Right lobe of liver (tissue), 6 donors: ENCODE measurements at regions not wholly inside any gene's neighbourhood (a gene's known extent, or its start where the extent isn't known, plus 50 kb on each side); places are given as distances from the start of the nearest gene placed in this dataset.

Experiments
- ATAC-seq, 4 donors: fragments of 200-7000 bp; cut with Tn5 transposase; one replicate each; pipeline ENCODE4 v1.9.1; 2020; ENCODE audit warnings: mild to moderate bottlenecking in 4 of 4, moderate library complexity in 4 of 4
- DNase-seq, 3 donors: peaks; one replicate each; pipeline ENCODE4 v3.0.0-alpha.2; 2020
- H3K27ac ChIP-seq, 3 donors: fragments of 200-600 bp; one replicate each; pipeline ENCODE4 v1.8.0; 2022
- H3K27me3 ChIP-seq, 2 donors: fragments of 200-600 bp; one replicate each; pipeline ENCODE4 v1.8.0; 2022
- H3K36me3 ChIP-seq, 4 donors: fragments of 200-600 bp; sonication (generic) in 1 of 4; one replicate each; pipeline versions ENCODE4 v1.5.1 to v1.8.0; 2017 to 2022; ENCODE audit warnings: control low read depth in 1 of 4
- H3K4me1 ChIP-seq, 4 donors: fragments of 200-600 bp; sonication (generic) in 1 of 4; one replicate each; pipeline versions ENCODE4 v1.5.1 to v1.8.0; 2017 to 2022; ENCODE audit warnings: control low read depth in 1 of 4
- H3K4me3 ChIP-seq, 3 donors: fragments of 200-600 bp; one replicate each; pipeline ENCODE4 v1.8.0; 2022
- H3K9me3 ChIP-seq, 4 donors: fragments of 200-600 bp; sonication (generic) in 1 of 4; one replicate each; pipeline versions ENCODE4 v1.5.1 to v1.8.0; 2017 to 2022; ENCODE audit warnings: control low read depth in 1 of 4
- CTCF ChIP-seq, 4 donors: fragments of 200-600 bp in 3 of 4; fragments of 450-650 bp in 1 of 4; IDR thresholded peaks; one replicate each; pipeline versions ENCODE4 v1.5.1 to v1.8.0; 2016 to 2022; ENCODE audit warnings: antibody characterized with exemption in 4 of 4, mild to moderate bottlenecking in 2 of 4
- POLR2A ChIP-seq: fragments of 450-650 bp; IDR thresholded peaks from one replicate; pipeline ENCODE4 v1.6.1; 2017; ENCODE audit warnings: antibody characterized with exemption, mild to moderate bottlenecking
- WGBS: methylation state at CpG from one replicate; pipeline ENCODE4 v1.1.6; 2018; ENCODE audit warnings: low coverage, low lambda C conversion rate; ENCODE audit not compliant: insufficient coverage; ENCODE audit errors: missing lambda C conversion rate; 5-methylcytosine and 5-hydroxymethylcytosine counted together
- intact Hi-C, 2 donors: fragments of 100-400 bp; cut with DNase I; formaldehyde crosslinking; loops; one replicate each; pipeline versions ENCODE4 v1.11.2 to v1.14.1; 2022
- donor health status: DM: no; HTN: yes; CAD: no.
- donor health status: DM: no; HTN: no; CAD: no.
- donor health status: DM: no; HTN: no; CAD: no.
- donor health status: DM: no; HTN: yes; CAD: no.
- donor health status: DM: no; HTN: yes; CAD: no.

GRCh38 chr18:75659535-75660023 lies 232.1 kb upstream of the SMIM21 start:
- Histone ChIP-seq H3K4me1 (no peaks in the 10 kb centered on the region), H3K36me3 (no peaks in the 10 kb centered on the region), H3K27me3 (no peaks in the 10 kb centered on the region), H3K9me3 (no peaks in the 10 kb centered on the region), H3K4me3 (no peak overlapping the region), H3K27ac (no peak overlapping the region)
- ATAC-seq (no peak), DNase-seq (no peak)
- intact Hi-C loops, result no loop called here
- no peak for TF ChIP-seq CTCF (IDR thresholded peaks at IDR 0.05)
- TF ChIP-seq POLR2A, result no peak

- Histone ChIP-seq H3K27me3 (no peaks in the 10 kb centered on the region), H3K4me3 (no peak overlapping the region), H3K4me1 (no peaks in the 10 kb centered on the region), H3K9me3 (no peaks in the 10 kb centered on the region), H3K27ac (no peak overlapping the region), H3K36me3 (no peaks in the 10 kb centered on the region)
- 22% methylated on average over 3 of the region's 5 CpGs for WGBS
- DNase-seq (no peak), ATAC-seq (no peak)
- intact Hi-C loops, result no loop called here
- TF ChIP-seq POLR2A (no peak), CTCF (IDR thresholded peaks at IDR 0.05) (no peak)
Observed at GRCh38 chr18:75658330-75658729, 230.8 kb upstream of the SMIM21 start.

GRCh38 chr18:75656563-75657247 lies 229.2 kb upstream of the SMIM21 start:
- H3K4me3 ChIP-seq, result no peak overlapping the region
- intact Hi-C loops, result no loop called here
- ATAC-seq (no peak), DNase-seq (no peak)
- no peak overlapping the region for H3K27ac ChIP-seq
- H3K9me3 ChIP-seq, result no peaks in the 10 kb centered on the region
- TF ChIP-seq POLR2A (no peak), CTCF (IDR thresholded peaks at IDR 0.05) (no peak)
- H3K27me3 ChIP-seq, result no peaks in the 10 kb centered on the region
- H3K4me1 ChIP-seq, result no peaks in the 10 kb centered on the region
- H3K36me3 ChIP-seq, result no peaks in the 10 kb centered on the region
- 61% methylated on average over 6 of the region's 6 CpGs for WGBS

GRCh38 chr18:75656035-75656434 lies 228.5 kb upstream of the SMIM21 start:
- DNase-seq (no peak), ATAC-seq (no peak)
- Histone ChIP-seq H3K27ac (no peak overlapping the region), H3K4me3 (no peak overlapping the region), H3K36me3 (no peaks in the 10 kb centered on the region), H3K27me3 (no peaks in the 10 kb centered on the region), H3K4me1 (no peaks in the 10 kb centered on the region), H3K9me3 (no peaks in the 10 kb centered on the region)
- intact Hi-C loops, result no loop called here
- TF ChIP-seq POLR2A, result no peak
- no peak for TF ChIP-seq CTCF (IDR thresholded peaks at IDR 0.05)
- 45% methylated on average over 7 of the region's 7 CpGs for WGBS
